UCSD-AML1 (cell line): ENCODE measurements at regions not wholly inside any gene's neighbourhood (a gene's known extent, or its start where the extent isn't known, plus 50 kb on each side); places are given as distances from the start of the nearest gene placed in this dataset.
"Not testable (repeated sequence)": the region's sequence is repeated elsewhere in the genome, so short reads cannot be mapped to it uniquely, and the experiment has no call there.

Experiments
- DNase-seq: peaks from one replicate; lab custom pipeline; 2025; ENCODE audit not compliant: unreplicated experiment; lab: John Stamatoyannopoulos, UW

DNA sequence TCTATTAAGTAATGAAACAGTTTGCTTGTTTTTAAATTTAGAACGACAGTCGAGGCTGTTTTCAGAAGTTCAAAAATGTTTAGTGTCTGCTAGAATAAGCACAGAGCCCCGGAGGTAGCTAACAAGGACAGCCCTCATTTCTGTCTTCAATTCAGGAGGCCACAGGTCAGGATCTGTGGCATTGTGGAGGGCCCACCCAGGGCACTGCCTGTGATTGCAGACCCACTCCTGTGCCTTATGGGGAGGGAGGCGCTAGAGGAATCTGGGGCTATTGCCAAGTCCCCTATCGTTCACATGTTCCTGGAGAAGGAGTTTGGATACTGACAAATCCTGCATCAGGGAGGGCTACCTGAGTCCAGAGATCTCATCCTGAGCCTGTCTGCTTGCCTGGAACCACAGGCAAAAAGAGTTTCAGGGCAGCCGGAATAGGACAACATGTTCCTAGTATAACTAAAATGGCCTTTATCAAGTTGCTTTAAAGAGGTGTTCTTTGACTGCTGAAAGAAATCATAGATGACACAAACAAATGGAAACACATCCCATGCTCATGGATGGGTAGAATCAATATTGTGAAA is 141.5 kb upstream of the ROPN1 start:
- DNase-seq: no peak

GRCh38 chr3:124137216-124137615 is 145.3 kb upstream of the ROPN1 start:
- DNase-seq: no peak

DNA sequence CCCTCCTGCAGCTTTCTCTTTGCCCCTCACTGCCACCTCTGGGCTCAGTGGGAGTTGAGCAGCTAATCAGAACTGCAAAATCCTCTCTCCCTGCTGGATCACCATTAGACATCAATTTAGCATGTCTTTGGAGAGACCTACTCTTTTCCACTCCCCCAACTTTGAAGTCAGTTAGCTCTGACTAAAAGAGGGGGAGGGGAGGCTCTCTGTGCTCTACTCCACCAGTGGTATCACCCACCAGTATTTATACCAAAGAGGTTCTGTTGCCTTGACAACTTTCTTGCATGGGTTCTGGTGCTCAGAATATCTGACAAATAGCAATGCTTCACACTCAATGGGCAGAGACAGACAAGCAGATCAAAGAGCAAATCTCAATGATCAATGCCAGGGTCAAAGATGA is 146.2 kb upstream of the ROPN1 start:
- DNase-seq: no peak

DNA sequence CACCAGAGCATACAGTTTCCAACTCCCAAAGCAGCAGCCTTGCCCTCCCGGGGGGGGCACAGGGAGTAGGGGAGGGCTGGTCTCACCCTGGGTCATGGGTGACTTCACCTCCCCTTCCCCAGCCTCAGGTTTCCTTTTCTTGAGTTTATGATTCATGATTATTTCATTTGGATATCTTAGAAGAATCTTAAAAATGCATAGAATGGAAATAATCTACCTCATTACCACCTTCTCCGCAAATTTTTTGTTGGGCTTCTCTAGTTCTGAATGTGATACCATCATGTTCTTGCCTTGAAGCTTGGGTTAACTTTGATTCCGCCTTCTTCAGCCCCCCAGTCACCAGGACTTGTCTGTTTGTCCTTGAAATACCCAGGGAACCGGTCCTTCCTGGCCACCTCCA is 148.8 kb upstream of the ROPN1 start:
- no peak for DNase-seq

DNA sequence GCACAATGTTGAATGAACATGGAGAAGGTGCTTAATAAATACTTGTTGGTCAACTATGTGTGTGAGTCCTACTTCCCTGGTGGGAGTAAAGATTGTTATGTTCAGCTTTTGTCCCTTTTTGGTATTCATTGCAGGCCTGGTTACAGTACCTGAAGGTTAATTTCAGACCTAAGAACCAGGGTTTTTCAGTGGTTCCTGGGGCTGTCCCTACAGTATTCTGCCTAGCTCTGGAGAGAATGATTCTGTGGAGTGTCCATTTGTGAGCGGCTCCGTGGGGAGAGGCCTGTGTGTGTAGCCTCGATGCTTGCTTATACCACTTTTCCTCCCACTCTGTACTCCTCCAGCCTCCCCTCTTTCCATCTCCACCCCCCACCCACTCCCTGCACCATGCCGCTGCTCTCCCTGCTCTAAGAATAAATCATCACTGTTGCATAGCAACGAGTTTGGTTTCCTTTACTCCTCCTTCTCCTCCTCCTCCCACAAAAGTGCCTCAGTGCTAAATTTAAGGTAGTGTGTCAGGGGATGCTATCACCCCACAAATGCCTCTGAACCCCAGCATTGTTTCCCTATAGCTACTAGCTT is 150.6 kb upstream of the ROPN1 start:
- DNase-seq: no peak

DNA sequence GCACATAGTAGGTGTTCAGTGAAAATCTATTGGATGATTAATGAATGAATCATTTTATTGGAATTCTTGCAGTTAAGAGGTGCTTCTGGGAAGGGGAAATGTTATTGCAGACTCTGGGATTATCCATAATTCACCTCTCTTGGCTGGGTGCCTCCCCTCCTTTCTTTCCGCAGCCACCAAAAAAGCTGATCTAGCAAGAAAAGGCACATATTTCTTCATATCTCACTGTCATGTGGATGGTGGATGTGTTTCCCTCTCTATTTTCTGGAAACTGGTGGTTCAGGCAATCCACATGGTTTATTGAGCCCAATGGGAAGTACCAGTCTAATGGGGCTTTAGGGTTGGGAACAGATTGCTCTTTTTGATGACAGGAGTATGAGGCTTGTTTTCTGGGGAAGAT is 151.1 kb upstream of the ROPN1 start:
- DNase-seq: no peak

- DNase-seq: no peak
Measured at GRCh38 chr3:124144035-124144814, 152.3 kb upstream of the ROPN1 start.

DNA sequence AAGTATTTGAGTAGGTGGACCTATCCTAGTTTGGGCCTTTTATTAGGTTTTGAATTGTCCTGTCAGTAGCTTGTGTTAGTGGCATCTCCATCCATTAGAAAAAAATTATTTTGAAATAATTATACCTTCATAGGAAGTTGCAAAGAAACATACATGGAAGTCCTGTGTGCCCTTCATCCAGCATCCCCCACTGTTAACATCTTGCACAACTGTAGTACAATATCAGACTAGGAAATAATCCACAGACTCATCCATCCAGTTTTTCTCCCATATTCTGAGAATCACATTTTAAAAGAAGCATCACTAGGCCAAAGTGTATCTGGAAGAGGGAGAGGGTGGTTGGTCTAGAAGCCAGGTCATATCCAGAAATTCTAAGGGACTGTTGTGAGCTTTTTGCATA is 155.5 kb upstream of the ROPN1 start:
- DNase-seq: no peak

- no peak for DNase-seq
Measured at GRCh38 chr3:124147946-124148345, 156.0 kb upstream of the ROPN1 start.

GRCh38 chr3:124149081-124149480 is 157.2 kb upstream of the ROPN1 start:
- DNase-seq: no peak

- no peak for DNase-seq
Measured at GRCh38 chr3:124149771-124150170, 157.8 kb upstream of the ROPN1 start.

DNA sequence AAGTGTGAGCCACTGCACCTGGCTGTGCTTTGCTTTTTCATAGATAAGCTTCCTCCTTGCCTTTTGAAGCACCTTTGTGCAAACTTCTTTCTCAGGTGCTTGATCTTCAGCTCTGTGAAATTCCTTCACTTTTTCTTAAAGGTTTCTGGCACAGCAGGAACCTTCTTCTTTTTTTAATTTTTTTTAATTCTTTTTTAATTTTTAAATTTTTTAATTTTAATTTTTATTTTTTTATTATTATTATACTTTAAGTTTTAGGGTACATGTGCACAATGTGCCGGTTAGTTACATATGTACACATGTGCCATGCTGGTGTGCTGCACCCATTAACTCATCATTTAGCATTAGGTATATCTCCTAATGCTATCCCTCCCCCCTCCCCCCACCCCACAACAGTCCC is 161.0 kb upstream of the ROPN1 start:
- DNase-seq: not testable (repeated sequence)

GRCh38 chr3:124156866-124157712 is 165.2 kb upstream of the ROPN1 start:
- DNase-seq: no peak

GRCh38 chr3:124157748-124158147 is 165.8 kb upstream of the ROPN1 start:
- no peak for DNase-seq

DNA sequence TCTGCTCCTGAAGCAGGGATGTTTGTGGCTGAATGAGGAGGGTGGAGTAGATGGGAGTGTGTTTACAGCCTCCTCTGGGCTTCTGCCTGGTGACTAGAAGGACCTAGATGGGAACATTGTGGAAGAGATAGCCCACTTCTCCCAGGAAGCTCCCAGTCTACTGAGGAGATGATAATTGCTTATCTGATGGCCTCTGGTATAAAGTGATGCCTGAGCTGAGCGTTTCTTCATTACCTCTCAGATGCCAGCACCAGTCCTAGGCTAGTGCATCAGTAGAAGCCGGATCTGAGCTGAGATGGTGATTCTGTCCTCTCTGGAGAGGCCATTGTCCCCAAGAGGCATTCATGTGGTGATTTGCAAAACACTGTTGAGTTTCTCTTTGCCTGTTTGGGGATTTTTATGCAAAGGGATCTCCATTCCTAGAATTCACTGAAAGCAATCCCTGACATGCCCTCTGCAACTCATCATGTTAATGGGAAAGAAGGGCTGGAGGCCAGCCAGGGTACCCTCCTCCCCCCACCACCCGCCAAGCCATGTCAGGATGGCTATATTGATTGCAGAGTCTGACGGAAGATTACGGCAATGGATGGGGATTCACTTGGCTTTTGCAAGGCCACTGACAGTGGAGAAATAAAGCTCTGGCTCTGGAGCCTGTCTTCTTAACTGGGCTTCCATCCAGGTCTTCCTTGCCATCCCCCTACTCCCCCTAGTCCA is 166.4 kb upstream of the ROPN1 start:
- DNase-seq: no peak

DNA sequence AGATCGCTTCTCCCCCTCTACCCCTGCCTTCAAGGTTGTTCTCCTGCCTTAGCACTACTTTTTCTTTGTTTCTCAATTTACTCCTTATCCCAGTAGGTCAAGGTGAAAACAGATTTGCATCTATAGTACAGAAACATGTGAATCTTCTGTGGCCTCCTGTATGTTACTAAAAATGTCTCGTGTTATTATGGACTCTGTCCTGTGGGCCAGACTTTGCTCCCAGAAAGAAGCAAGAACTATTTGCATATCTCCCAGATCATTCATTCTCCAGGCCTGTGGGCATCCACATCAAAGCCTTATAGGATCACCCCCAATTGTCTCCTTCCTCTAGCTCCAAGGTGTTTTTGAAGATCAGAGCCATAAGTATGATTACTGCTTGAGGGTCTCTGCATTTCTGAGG is 169.5 kb upstream of the ROPN1 start:
- no peak for DNase-seq

- no peak for DNase-seq
Measured at GRCh38 chr3:124163689-124164088, 171.8 kb upstream of the ROPN1 start.

- DNase-seq: no peak
Measured at GRCh38 chr3:124168271-124168670, 176.3 kb upstream of the ROPN1 start.

DNA sequence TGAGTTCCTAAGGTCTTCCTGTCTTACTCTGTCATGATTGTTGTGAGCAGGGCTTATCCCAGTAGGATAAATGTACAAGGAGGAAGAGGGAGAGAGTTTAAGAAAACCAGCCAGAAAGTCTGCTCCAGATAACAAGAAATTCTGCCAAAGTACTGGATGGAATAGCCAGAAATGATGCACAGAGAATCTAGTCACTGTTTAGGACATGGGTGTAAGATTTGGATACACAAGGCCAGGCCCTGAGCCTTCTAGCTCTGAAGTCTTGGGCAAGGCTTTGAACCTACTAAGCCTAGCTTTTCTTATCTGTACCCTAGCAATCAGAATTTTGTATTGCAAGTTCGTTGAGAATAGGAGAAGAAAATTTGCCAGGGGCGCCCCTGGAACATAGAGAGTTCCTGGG is 180.4 kb upstream of the ROPN1 start:
- DNase-seq: no peak

DNA sequence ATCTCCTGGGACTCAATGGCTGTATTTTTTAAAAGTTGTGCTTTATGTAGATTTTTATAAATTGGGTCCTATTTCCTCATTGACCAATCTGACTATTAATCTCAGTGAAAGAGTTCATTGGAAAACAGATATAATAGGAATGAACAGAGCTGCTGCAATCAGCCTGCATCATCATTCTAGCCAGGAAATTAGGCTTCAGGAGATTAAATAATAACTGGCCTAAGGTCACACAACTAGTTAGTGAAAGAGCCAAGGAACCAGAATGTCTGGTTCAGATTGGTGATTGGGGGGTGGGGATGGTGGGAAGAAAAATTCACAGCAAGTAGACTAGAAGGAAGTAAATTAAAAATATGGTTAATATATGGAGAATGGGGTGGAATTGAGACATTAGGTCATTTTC is 180.9 kb upstream of the ROPN1 start:
- DNase-seq: no peak

DNA sequence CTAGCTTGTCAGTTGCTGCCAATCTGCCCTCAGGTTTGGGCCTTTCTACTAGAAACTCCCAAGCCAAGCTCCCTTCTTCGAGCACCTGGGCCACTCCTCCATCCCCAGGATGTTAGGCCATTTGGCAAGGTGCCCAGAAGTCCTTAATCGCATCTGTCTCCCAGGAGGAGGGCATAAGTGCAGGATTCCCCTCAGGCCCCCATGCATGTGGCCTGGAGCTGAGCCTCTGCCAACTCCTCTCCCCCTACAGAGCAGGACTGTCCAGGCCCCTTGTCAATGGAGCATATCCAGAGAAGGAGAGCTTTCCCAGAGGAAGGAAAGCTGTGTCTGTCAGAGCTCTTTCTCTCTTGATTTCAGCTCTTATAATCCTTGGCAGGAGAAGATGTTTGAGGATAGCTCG is 182.6 kb upstream of the ROPN1 start:
- no peak for DNase-seq
